Type B pancreatic cell (in vitro differentiated cells): ENCODE measurements at regions not wholly inside any gene's neighbourhood (a gene's known extent, or its start where the extent isn't known, plus 50 kb on each side); places are given as distances from the start of the nearest gene placed in this dataset.

ENCODE experiments used
- DNase-seq: peaks from one replicate; pipeline ENCODE4 v3.0.0; 2021; ENCODE audit warnings: mixed read lengths; ENCODE audit not compliant: unreplicated experiment; ENCODE audit errors: extremely low spot score
- H3K27ac Mint-ChIP-seq: 2 replicates; pipeline ENCODE4 v1.8.0; 2021; ENCODE audit warnings: mild to moderate bottlenecking, mixed read lengths
- H3K27me3 Mint-ChIP-seq: 2 replicates; pipeline ENCODE4 v1.8.0; 2021; ENCODE audit warnings: mixed read lengths
- H3K36me3 Mint-ChIP-seq: 2 replicates; pipeline ENCODE4 v1.8.0; 2021; ENCODE audit warnings: mixed read lengths
- H3K4me1 Mint-ChIP-seq: one replicate; pipeline ENCODE4 v1.8.0; 2021; ENCODE audit warnings: mixed read lengths; ENCODE audit not compliant: unreplicated experiment
- H3K4me3 Mint-ChIP-seq: 2 replicates; pipeline ENCODE4 v1.8.0; 2021; ENCODE audit warnings: mild to moderate bottlenecking, mixed read lengths
- H3K9me3 Mint-ChIP-seq: 2 replicates; pipeline ENCODE4 v1.8.0; 2021; ENCODE audit warnings: mixed read lengths
- CTCF ChIP-seq: fragments of 200-600 bp; sonication (generic); conservative IDR thresholded peaks from 2 replicates; pipeline ENCODE4 v1.5.0; 2021; ENCODE audit warnings: antibody characterized with exemption, mild to moderate bottlenecking

GRCh38 chr4:129899849-129900248 is 803.9 kb downstream of the C4orf33 start:
- Mint-ChIP-seq H3K36me3 (no peaks in the 10 kb centered on the region), H3K9me3 (peaks cover 14% of the 10 kb centered on the region), H3K27ac (no peak overlapping the region), H3K4me3 (no peak overlapping the region), H3K27me3 (no peaks in the 10 kb centered on the region), H3K4me1 (no peaks in the 10 kb centered on the region)
- no peak for DNase-seq
- no peak for TF ChIP-seq CTCF

GRCh38 chr4:129900430-129900953 is 804.5 kb downstream of the C4orf33 start:
- H3K36me3 Mint-ChIP-seq, result no peaks in the 10 kb centered on the region
- no peak for TF ChIP-seq CTCF
- H3K27me3 Mint-ChIP-seq, result no peaks in the 10 kb centered on the region
- H3K9me3 Mint-ChIP-seq, result peaks cover 14% of the 10 kb centered on the region
- H3K27ac Mint-ChIP-seq, result no peak overlapping the region
- no peak for DNase-seq
- no peaks in the 10 kb centered on the region for H3K4me1 Mint-ChIP-seq
- no peak overlapping the region for H3K4me3 Mint-ChIP-seq

- H3K9me3 Mint-ChIP-seq, result peaks cover 14% of the 10 kb centered on the region
- DNase-seq, result no peak
These were observed 805.3 kb downstream of the C4orf33 start for GRCh38 chr4:129901205-129901604.

GRCh38 chr4:129903861-129904260 is 807.9 kb downstream of the C4orf33 start:
- Mint-ChIP-seq H3K36me3 (no peaks in the 10 kb centered on the region), H3K27ac (no peak overlapping the region), H3K27me3 (no peaks in the 10 kb centered on the region), H3K4me3 (no peak overlapping the region), H3K9me3 (peaks cover 6% of the 10 kb centered on the region), H3K4me1 (no peaks in the 10 kb centered on the region)
- no peak for TF ChIP-seq CTCF
- no peak for DNase-seq

More at GRCh38 chr4:129901205-129901604, 805.3 kb downstream of the C4orf33 start:
- H3K4me3 Mint-ChIP-seq, result no peak overlapping the region
- no peak for TF ChIP-seq CTCF
- no peaks in the 10 kb centered on the region for H3K27me3 Mint-ChIP-seq
- no peaks in the 10 kb centered on the region for H3K36me3 Mint-ChIP-seq
- no peak overlapping the region for H3K27ac Mint-ChIP-seq
- H3K4me1 Mint-ChIP-seq, result no peaks in the 10 kb centered on the region

- no peak for TF ChIP-seq CTCF
- no peaks in the 10 kb centered on the region for H3K27me3 Mint-ChIP-seq
- peaks cover 2% of the 10 kb centered on the region for H3K9me3 Mint-ChIP-seq
- no peak overlapping the region for H3K27ac Mint-ChIP-seq
- no peak overlapping the region for H3K4me3 Mint-ChIP-seq
- no peaks in the 10 kb centered on the region for H3K36me3 Mint-ChIP-seq
- no peaks in the 10 kb centered on the region for H3K4me1 Mint-ChIP-seq
- no peak for DNase-seq
These were observed 809.3 kb downstream of the C4orf33 start for GRCh38 chr4:129905256-129905655.

GRCh38 chr4:129908117-129908516 is 812.2 kb downstream of the C4orf33 start:
- Mint-ChIP-seq H3K9me3 (no peaks in the 10 kb centered on the region), H3K4me1 (no peaks in the 10 kb centered on the region), H3K27me3 (no peaks in the 10 kb centered on the region), H3K36me3 (no peaks in the 10 kb centered on the region), H3K4me3 (no peak overlapping the region), H3K27ac (no peak overlapping the region)
- no peak for DNase-seq
- no peak for TF ChIP-seq CTCF
